ENCODE measurements at regions not wholly inside any gene's neighbourhood (a gene's known extent, or its start where the extent isn't known, plus 50 kb on each side); places are given as distances from the start of the nearest gene placed in this dataset.

- DNase-seq (ENCODE audit: low read depth): no peak
- TF ChIP-seq CTCF (IDR thresholded peaks at IDR 0.05; ENCODE audit: insufficient read depth, low read depth, low read length): no peak
- H3K4me3 ChIP-seq (ENCODE audit: low read depth, low read length): no peak overlapping the region
Measured at GRCh38 chr3:184503647-184504046, 57.9 kb upstream of the EPHB3 start.

- no peak for DNase-seq (ENCODE audit: low read depth)
- H3K4me3 ChIP-seq (ENCODE audit: low read depth, low read length): no peak overlapping the region
- TF ChIP-seq CTCF (IDR thresholded peaks at IDR 0.05; ENCODE audit: insufficient read depth, low read depth, low read length): no peak
Measured at GRCh38 chr3:184505076-184505878, 56.3 kb upstream of the EPHB3 start.

GRCh38 chr3:184506561-184506991 is 55.0 kb upstream of the EPHB3 start:
- H3K4me3 ChIP-seq (ENCODE audit: low read depth, low read length): no peak overlapping the region
- TF ChIP-seq CTCF (IDR thresholded peaks at IDR 0.05; ENCODE audit: insufficient read depth, low read depth, low read length): no peak
- DNase-seq (ENCODE audit: low read depth): no peak

GRCh38 chr3:184508938-184509337 is 52.6 kb upstream of the EPHB3 start:
- TF ChIP-seq CTCF (IDR thresholded peaks at IDR 0.05; ENCODE audit: insufficient read depth, low read depth, low read length): no peak
- no peak overlapping the region for H3K4me3 ChIP-seq (ENCODE audit: low read depth, low read length)
- DNase-seq (ENCODE audit: low read depth): no peak

GRCh38 chr3:184511741-184512140 is 49.8 kb upstream of the EPHB3 start:
- no peak for TF ChIP-seq CTCF (IDR thresholded peaks at IDR 0.05; ENCODE audit: insufficient read depth, low read depth, low read length)
- DNase-seq (ENCODE audit: low read depth): no peak

More at GRCh38 chr3:184511741-184512140, 49.8 kb upstream of the EPHB3 start:
- no peak overlapping the region for H3K4me3 ChIP-seq (ENCODE audit: low read depth, low read length)

All from fibroblast of villous mesenchyme (primary cell).